ENCODE measurements at regions not wholly inside any gene's neighbourhood (a gene's known extent, or its start where the extent isn't known, plus 50 kb on each side); places are given as distances from the start of the nearest gene placed in this dataset.

- TF ChIP-seq, protein P1, sequence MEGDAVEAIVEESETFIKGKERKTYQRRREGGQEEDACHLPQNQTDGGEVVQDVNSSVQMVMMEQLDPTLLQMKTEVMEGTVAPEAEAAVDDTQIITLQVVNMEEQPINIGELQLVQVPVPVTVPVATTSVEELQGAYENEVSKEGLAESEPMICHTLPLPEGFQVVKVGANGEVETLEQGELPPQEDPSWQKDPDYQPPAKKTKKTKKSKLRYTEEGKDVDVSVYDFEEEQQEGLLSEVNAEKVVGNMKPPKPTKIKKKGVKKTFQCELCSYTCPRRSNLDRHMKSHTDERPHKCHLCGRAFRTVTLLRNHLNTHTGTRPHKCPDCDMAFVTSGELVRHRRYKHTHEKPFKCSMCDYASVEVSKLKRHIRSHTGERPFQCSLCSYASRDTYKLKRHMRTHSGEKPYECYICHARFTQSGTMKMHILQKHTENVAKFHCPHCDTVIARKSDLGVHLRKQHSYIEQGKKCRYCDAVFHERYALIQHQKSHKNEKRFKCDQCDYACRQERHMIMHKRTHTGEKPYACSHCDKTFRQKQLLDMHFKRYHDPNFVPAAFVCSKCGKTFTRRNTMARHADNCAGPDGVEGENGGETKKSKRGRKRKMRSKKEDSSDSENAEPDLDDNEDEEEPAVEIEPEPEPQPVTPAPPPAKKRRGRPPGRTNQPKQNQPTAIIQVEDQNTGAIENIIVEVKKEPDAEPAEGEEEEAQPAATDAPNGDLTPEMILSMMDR (IDR thresholded peaks at IDR 0.05; ENCODE audit: low read depth, low read length, missing control alignments), result no peak
- no peak for DNase-seq (ENCODE audit: extremely low read depth, low read depth)
- no peak overlapping the region for H3K4me3 ChIP-seq (replicated peaks; ENCODE audit: low read depth, low read length)
Measured at GRCh38 chr22:48923996-48924395, 903.7 kb downstream of the BRD1 start.

- no peak overlapping the region for H3K4me3 ChIP-seq (replicated peaks; ENCODE audit: low read depth, low read length)
- DNase-seq (ENCODE audit: extremely low read depth, low read depth), result no peak
- TF ChIP-seq, protein P1 (IDR thresholded peaks at IDR 0.05; ENCODE audit: low read depth, low read length, missing control alignments), result no peak
Measured at GRCh38 chr22:48923165-48923865, 904.4 kb downstream of the BRD1 start.

DNA sequence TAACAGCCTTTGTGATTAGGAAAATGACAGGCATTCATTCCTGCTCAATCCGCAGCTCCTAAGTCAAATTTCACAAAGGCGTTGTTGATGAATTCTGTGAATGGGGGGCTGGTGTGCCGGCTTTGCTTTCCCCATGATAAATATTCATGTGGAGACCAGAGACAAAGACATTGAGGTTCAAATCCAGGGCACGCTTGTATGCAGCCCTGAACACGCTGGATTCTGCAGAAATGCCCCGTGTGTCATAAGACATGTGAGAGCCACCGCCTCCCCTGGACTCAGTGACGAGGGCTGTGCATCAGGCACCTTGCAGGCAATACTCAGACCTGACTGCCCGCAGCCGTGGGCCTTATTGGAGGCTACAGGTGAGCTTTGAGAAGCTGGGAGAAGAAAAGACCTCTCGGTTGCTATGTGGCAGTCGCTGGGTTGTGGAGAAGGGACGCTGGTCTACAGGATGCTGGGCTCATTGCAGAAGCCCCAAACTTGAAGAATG, 906.2 kb downstream of the BRD1 start:
- TF ChIP-seq, protein P1 (IDR thresholded peaks at IDR 0.05; ENCODE audit: low read depth, low read length, missing control alignments), result no peak
- no peak overlapping the region for H3K4me3 ChIP-seq (replicated peaks; ENCODE audit: low read depth, low read length)

GRCh38 chr22:48920776-48921241, 906.9 kb downstream of the BRD1 start:
- TF ChIP-seq, protein P1 (IDR thresholded peaks at IDR 0.05; ENCODE audit: low read depth, low read length, missing control alignments), result no peak
- no peak for DNase-seq (ENCODE audit: extremely low read depth, low read depth)
- no peak overlapping the region for H3K4me3 ChIP-seq (replicated peaks; ENCODE audit: low read depth, low read length)

More for the DNA sequence above, 906.2 kb downstream of the BRD1 start:
- no peak for DNase-seq (ENCODE audit: extremely low read depth, low read depth)

DNA sequence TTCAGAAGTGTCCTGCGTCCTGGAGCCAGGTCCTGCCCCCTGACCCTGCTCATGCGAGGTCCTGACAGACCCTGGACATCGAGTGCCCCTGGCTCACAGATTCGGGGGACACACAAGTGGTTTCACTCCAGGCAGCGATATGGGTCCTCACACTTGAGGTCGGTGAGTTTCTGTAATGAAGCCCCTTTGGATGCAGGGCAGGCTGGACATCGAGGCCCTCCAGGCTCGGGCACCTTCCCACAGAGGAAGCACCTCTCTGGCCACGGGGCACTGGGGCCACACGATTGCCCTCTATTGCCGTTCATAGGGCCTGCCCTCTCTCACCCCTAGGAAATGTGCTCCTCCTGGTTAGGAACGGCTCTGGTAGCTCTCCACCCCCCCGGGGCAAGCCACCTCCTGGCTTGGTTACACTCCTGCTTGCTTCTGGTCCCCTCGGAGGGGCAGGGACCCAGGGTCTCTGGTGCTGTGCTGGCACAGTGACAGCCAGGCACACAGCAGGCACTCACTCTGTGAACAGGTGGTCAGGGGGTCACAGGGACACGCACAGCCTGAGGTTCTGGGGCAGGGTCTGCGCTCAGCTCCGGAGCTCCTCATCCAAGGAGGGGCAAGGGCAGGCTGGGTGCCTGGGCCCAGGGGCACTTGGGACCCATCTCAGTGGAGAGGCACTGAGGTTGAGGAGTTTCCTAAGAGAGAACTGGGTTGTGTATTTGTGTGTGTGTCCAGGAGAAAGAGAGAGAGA, 907.7 kb downstream of the BRD1 start:
- TF ChIP-seq, protein P1 (IDR thresholded peaks at IDR 0.05; ENCODE audit: low read depth, low read length, missing control alignments), result no peak
- DNase-seq (ENCODE audit: extremely low read depth, low read depth), result no peak
- no peak overlapping the region for H3K4me3 ChIP-seq (replicated peaks; ENCODE audit: low read depth, low read length)

DNA sequence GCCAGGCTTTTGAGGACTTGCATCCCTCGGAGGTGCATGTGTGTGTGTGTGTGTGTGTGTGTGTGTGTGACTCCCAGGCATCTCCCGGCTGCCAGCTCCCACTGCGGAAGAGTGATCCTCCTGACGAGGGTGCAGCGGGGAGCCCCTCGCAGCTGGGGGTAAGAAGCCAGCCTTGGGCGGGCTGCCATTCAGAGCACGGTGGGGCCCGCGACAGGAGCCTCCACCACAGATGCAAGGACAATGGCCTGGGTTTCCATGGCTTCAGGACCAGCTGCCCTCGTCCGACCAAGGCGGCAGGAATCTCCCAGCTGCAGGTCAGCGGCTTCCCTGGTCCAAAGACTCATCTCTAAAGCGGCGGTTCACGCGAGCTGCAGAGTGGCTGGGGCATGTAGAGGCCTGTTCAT, 908.5 kb downstream of the BRD1 start:
- DNase-seq (ENCODE audit: extremely low read depth, low read depth), result no peak
- TF ChIP-seq, protein P1 (IDR thresholded peaks at IDR 0.05; ENCODE audit: low read depth, low read length, missing control alignments), result no peak
- no peak overlapping the region for H3K4me3 ChIP-seq (replicated peaks; ENCODE audit: low read depth, low read length)
